ENCODE measurements at regions not wholly inside any gene's neighbourhood (a gene's known extent, or its start where the extent isn't known, plus 50 kb on each side); places are given as distances from the start of the nearest gene placed in this dataset.

DNA sequence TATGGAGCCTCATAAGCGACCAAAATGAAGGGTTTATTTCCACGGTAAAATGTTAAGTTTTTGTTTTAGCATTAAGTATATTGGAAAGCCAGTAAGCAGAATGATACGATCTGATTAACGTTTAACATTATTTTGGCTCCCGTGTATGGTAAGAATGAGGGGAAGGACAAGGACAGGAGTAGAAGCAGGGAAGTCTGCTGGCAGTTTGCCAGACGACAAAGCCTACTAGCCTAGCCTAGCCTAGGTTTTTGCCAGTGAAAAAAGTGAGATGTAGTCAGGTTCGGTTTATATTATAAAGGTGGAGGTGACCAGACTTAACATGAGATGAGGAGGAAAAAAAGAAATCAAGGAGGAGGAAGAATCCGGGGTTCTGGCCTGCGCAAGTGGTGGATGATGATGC lies 78.9 kb upstream of the ARHGAP32 start:
- TF ChIP-seq, protein P1, sequence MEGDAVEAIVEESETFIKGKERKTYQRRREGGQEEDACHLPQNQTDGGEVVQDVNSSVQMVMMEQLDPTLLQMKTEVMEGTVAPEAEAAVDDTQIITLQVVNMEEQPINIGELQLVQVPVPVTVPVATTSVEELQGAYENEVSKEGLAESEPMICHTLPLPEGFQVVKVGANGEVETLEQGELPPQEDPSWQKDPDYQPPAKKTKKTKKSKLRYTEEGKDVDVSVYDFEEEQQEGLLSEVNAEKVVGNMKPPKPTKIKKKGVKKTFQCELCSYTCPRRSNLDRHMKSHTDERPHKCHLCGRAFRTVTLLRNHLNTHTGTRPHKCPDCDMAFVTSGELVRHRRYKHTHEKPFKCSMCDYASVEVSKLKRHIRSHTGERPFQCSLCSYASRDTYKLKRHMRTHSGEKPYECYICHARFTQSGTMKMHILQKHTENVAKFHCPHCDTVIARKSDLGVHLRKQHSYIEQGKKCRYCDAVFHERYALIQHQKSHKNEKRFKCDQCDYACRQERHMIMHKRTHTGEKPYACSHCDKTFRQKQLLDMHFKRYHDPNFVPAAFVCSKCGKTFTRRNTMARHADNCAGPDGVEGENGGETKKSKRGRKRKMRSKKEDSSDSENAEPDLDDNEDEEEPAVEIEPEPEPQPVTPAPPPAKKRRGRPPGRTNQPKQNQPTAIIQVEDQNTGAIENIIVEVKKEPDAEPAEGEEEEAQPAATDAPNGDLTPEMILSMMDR (IDR thresholded peaks at IDR 0.05), result no peak
- TF ChIP-seq POLR2A (IDR thresholded peaks at IDR 0.05) (no peak), EP300 (IDR thresholded peaks at IDR 0.05) (no peak)

All from ovary (tissue), 3 donors.